HCT116 (cell line): ENCODE measurements at regions not wholly inside any gene's neighbourhood (a gene's known extent, or its start where the extent isn't known, plus 50 kb on each side); places are given as distances from the start of the nearest gene placed in this dataset.

Experiments
- ATAC-seq: fragments of 200-7000 bp; cut with Tn5 transposase; 2 replicates; pipeline ENCODE4 v1.9.1; 2020; ENCODE audit warnings: mild to moderate bottlenecking, moderate library complexity
- BruUV-seq: library from RNA; stranded (reverse); fragments of 400-500 nt; replicated peaks from 2 replicates; lab custom pipeline; 2021; lab: Mats Ljungman, UMichigan
- CTCF ChIA-PET: fragments of 300-600 bp; sonication (Branson Sonifier 250); formaldehyde crosslinking; loops from one replicate; lab custom pipeline; 2021; ENCODE audit warnings: antibody characterized with exemption; lab: Charles Lee
- POLR2A ChIA-PET: fragments of 300-600, 350-600 bp; sonication (Branson Sonifier 250); formaldehyde crosslinking; loops from one replicate; lab custom pipeline; 2021; ENCODE audit warnings: antibody characterized with exemption; lab: Charles Lee
- RAD21 ChIA-PET, 2 experiments: fragments of 300-600 bp; sonication (Branson Sonifier 250); formaldehyde crosslinking; loops; one replicate each; lab custom pipeline; 2023; ENCODE audit warnings: low total read pairs in 2 of 2; ENCODE audit not compliant: uncharacterized antibody in 2 of 2, unreplicated experiment in 2 of 2, low non-redundant PET in 1 of 2; lab: Charles Lee
- DNase-seq: peaks from one replicate; pipeline ENCODE4 v3.0.0-alpha.2; 2010; ENCODE audit warnings: low read depth, low spot score
- H2AFZ ChIP-seq: fragments of 200-600 bp; shearing (Covaris generic), sonication (generic); 2 replicates; pipeline ENCODE4 v1.6.1; 2017; ENCODE audit warnings: low read depth, mixed run types, mixed read lengths, antibody characterized with exemption, low read length; ENCODE audit not compliant: poor library complexity, severe bottlenecking
- H3K27ac ChIP-seq: 2 replicates; pipeline ENCODE4 v1.5.1; 2012; ENCODE audit warnings: low read depth, low read length
- H3K27me3 ChIP-seq: fragments of 200-600 bp; sonication (generic); 2 replicates; pipeline ENCODE4 v1.6.1; 2016; ENCODE audit warnings: mixed run types, low read length, mixed read lengths; ENCODE audit not compliant: insufficient read depth
- H3K36me3 ChIP-seq, 2 experiments: fragments of 200-500 bp in 1 of 2; fragments of 200-600 bp in 1 of 2; sonication (Bioruptor generic) in 1 of 2; sonication (generic) in 1 of 2; 2 replicates each; pipeline versions ENCODE4 v1.5.1 to v1.6.1; 2014 to 2016; ENCODE audit warnings: low read length in 2 of 2, inconsistent platforms in 1 of 2, mixed read lengths in 1 of 2, mixed run types in 1 of 2; ENCODE audit not compliant: insufficient read depth in 2 of 2, control insufficient read depth in 1 of 2
- H3K4me1 ChIP-seq, 2 experiments: fragments of 200-600 bp in 1 of 2; sonication (generic) in 1 of 2; 2 replicates each; pipeline versions ENCODE4 v1.5.1 to v1.6.1; 2012 to 2017; ENCODE audit warnings: low read length in 2 of 2, inconsistent platforms in 1 of 2, mild to moderate bottlenecking in 1 of 2, mixed read lengths in 1 of 2, mixed run types in 1 of 2, moderate library complexity in 1 of 2; ENCODE audit not compliant: insufficient read depth in 2 of 2, control insufficient read depth in 1 of 2
- H3K4me2 ChIP-seq: fragments of 200-600 bp; sonication (generic); 2 replicates; pipeline ENCODE4 v1.6.1; 2017; ENCODE audit warnings: mixed run types, low read length, mixed read lengths
- H3K4me3 ChIP-seq, 2 experiments: fragments of 200-600 bp in 1 of 2; sonication (generic) in 1 of 2; replicated peaks in 1 of 2; 2 replicates each; pipeline ENCODE4 v1.5.1; 2011 to 2016; ENCODE audit warnings: low read length in 2 of 2, control low read depth in 1 of 2, low read depth in 1 of 2, mild to moderate bottlenecking in 1 of 2, mixed read lengths in 1 of 2, mixed run types in 1 of 2
- H3K79me2 ChIP-seq: fragments of 200-600 bp; sonication (generic); 2 replicates; pipeline ENCODE4 v1.6.1; 2017; ENCODE audit warnings: mild to moderate bottlenecking, mixed run types, low read length, moderate library complexity, mixed read lengths; ENCODE audit not compliant: insufficient read depth
- H3K9ac ChIP-seq: fragments of 200-600 bp; sonication (generic); 2 replicates; pipeline ENCODE4 v1.6.1; 2016; ENCODE audit warnings: low read length, mixed read lengths
- H3K9me2 ChIP-seq: fragments of 200-600 bp; sonication (generic), shearing (Covaris generic); 2 replicates; pipeline ENCODE4 v1.6.1; 2017; ENCODE audit warnings: mixed run types, mild to moderate bottlenecking, moderate library complexity; ENCODE audit not compliant: insufficient read depth
- H3K9me3 ChIP-seq, 2 experiments: fragments of 200-500 bp in 1 of 2; fragments of 200-600 bp in 1 of 2; sonication (Bioruptor generic) in 1 of 2; sonication (generic) in 1 of 2; 2 replicates each; pipeline ENCODE4 v1.6.1; 2014 to 2017; ENCODE audit warnings: low read length in 2 of 2, mixed read lengths in 2 of 2, inconsistent platforms in 1 of 2, low read depth in 1 of 2, mild to moderate bottlenecking in 1 of 2, mixed run types in 1 of 2, moderate library complexity in 1 of 2; ENCODE audit not compliant: control insufficient read depth in 1 of 2, insufficient read depth in 1 of 2
- H4K20me1 ChIP-seq: fragments of 200-600 bp; sonication (generic), shearing (Covaris generic); 2 replicates; pipeline ENCODE4 v1.6.1; 2017; ENCODE audit warnings: mixed run types, mild to moderate bottlenecking, moderate library complexity; ENCODE audit not compliant: insufficient read depth
- EGR1 ChIP-seq: IDR thresholded peaks from 2 replicates; pipeline ENCODE4 v1.6.1; 2012; ENCODE audit warnings: low read depth
- EZH2 ChIP-seq: fragments of 200-600 bp; sonication (generic); IDR thresholded peaks from 2 replicates; pipeline ENCODE4 v1.6.1; 2017; ENCODE audit warnings: antibody characterized with exemption, mixed run types
- EZH2phosphoT487 ChIP-seq: fragments of 200-600 bp; IDR thresholded peaks from 2 replicates; pipeline ENCODE4 v1.6.1; 2018; ENCODE audit warnings: antibody characterized with exemption, borderline replicate concordance
- FOSL1 ChIP-seq: IDR thresholded peaks from 2 replicates; pipeline ENCODE4 v1.6.1; 2012; ENCODE audit warnings: low read depth
- JUND ChIP-seq: IDR thresholded peaks from 2 replicates; pipeline ENCODE4 v1.6.1; 2012
- POLR2A ChIP-seq: IDR thresholded peaks from 2 replicates; pipeline ENCODE4 v1.7.0; 2011; ENCODE audit warnings: borderline replicate concordance; ENCODE audit not compliant: insufficient read depth, insufficient read length; ENCODE audit errors: extremely low read depth
- SIN3A ChIP-seq: IDR thresholded peaks from 2 replicates; pipeline ENCODE4 v1.6.1; 2012; ENCODE audit warnings: low read depth
- SP1 ChIP-seq: IDR thresholded peaks from 2 replicates; pipeline ENCODE4 v1.6.1; 2012; ENCODE audit warnings: low read depth
- TCF7L2 ChIP-seq: IDR thresholded peaks from 2 replicates; pipeline ENCODE4 v1.7.0; 2011; ENCODE audit warnings: borderline replicate concordance, inconsistent platforms; ENCODE audit not compliant: insufficient read depth, insufficient read length; ENCODE audit errors: extremely low read depth
- YY1 ChIP-seq: IDR thresholded peaks from 2 replicates; pipeline ENCODE4 v1.6.1; 2011; ENCODE audit warnings: low read length, low read depth, moderate library complexity, mild to moderate bottlenecking; ENCODE audit not compliant: insufficient replicate concordance; ENCODE audit errors: extremely low read depth
- ZFX ChIP-seq: fragments of 450-650 bp; IDR thresholded peaks from 2 replicates; pipeline ENCODE4 v1.6.1; 2017
- intact Hi-C: fragments of 100-400 bp; cut with micrococcal nuclease; formaldehyde crosslinking; loops from 2 replicates; pipeline ENCODE4 v1.10.0; 2022
- TF ChIP-seq, protein P1 (sequence below): IDR thresholded peaks from 2 replicates; pipeline ENCODE4 v1.6.1; 2012
- TF ChIP-seq, protein P2 (sequence below): IDR thresholded peaks from 2 replicates; pipeline ENCODE4 v1.6.1; 2011; ENCODE audit warnings: mild to moderate bottlenecking, low read length, moderate library complexity; ENCODE audit not compliant: insufficient replicate concordance; ENCODE audit errors: extremely low read depth
- TF ChIP-seq, protein P3 (sequence below): IDR thresholded peaks from 2 replicates; pipeline ENCODE4 v1.6.1; 2012
- TF ChIP-seq, protein P4 (sequence below): IDR thresholded peaks from 2 replicates; pipeline ENCODE4 v1.6.1; 2012; ENCODE audit warnings: low read depth

DNA sequence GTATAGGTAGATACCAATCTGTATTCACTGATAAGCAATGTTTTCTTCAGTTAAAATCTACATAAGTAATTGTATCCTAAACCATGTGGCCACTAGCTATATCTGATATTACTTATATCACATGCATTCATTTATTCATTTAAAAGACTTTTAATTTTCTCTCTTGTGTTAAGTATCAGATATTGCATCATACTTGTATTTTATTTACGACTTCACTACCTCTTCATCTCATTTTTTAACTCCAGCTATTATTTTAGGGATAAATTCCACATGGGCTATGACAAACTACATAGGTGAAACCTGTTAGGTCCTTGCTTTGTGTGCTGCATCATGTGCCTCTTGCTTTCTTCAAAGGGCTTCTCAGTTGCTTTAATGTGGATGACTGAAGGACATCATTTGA lies 1018.3 kb downstream of the ZPLD1 start:
- Histone ChIP-seq H3K4me3 (no peak overlapping the region), H3K9ac (no peak overlapping the region), H3K27me3 (no peaks in the 10 kb centered on the region), H3K9me3 (no peaks in the 10 kb centered on the region), H2AFZ (no peak overlapping the region), H4K20me1 (no peaks in the 10 kb centered on the region), H3K9me2 (no peaks in the 10 kb centered on the region), H3K79me2 (no peaks in the 10 kb centered on the region), H3K4me2 (no peak overlapping the region), H3K4me1 (no peaks in the 10 kb centered on the region), H3K27ac (no peak overlapping the region), H3K36me3 (no peaks in the 10 kb centered on the region)
- BruUV-seq, result no TSS peak
- TF ChIP-seq EZH2 (no peak), YY1 (no peak), FOSL1 (no peak), EZH2phosphoT487 (no peak), EGR1 (no peak), JUND (no peak), POLR2A (no peak), TCF7L2 (no peak), ZFX (no peak), SP1 (no peak), SIN3A (no peak)
- TF ChIP-seq, protein P1, sequence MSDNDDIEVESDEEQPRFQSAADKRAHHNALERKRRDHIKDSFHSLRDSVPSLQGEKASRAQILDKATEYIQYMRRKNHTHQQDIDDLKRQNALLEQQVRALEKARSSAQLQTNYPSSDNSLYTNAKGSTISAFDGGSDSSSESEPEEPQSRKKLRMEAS, result no peak
- TF ChIP-seq, protein P2, sequence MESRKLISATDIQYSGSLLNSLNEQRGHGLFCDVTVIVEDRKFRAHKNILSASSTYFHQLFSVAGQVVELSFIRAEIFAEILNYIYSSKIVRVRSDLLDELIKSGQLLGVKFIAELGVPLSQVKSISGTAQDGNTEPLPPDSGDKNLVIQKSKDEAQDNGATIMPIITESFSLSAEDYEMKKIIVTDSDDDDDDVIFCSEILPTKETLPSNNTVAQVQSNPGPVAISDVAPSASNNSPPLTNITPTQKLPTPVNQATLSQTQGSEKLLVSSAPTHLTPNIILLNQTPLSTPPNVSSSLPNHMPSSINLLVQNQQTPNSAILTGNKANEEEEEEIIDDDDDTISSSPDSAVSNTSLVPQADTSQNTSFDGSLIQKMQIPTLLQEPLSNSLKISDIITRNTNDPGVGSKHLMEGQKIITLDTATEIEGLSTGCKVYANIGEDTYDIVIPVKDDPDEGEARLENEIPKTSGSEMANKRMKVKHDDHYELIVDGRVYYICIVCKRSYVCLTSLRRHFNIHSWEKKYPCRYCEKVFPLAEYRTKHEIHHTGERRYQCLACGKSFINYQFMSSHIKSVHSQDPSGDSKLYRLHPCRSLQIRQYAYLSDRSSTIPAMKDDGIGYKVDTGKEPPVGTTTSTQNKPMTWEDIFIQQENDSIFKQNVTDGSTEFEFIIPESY, result no peak
- TF ChIP-seq, protein P3, sequence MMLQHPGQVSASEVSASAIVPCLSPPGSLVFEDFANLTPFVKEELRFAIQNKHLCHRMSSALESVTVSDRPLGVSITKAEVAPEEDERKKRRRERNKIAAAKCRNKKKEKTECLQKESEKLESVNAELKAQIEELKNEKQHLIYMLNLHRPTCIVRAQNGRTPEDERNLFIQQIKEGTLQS, result no peak
- TF ChIP-seq, protein P4, sequence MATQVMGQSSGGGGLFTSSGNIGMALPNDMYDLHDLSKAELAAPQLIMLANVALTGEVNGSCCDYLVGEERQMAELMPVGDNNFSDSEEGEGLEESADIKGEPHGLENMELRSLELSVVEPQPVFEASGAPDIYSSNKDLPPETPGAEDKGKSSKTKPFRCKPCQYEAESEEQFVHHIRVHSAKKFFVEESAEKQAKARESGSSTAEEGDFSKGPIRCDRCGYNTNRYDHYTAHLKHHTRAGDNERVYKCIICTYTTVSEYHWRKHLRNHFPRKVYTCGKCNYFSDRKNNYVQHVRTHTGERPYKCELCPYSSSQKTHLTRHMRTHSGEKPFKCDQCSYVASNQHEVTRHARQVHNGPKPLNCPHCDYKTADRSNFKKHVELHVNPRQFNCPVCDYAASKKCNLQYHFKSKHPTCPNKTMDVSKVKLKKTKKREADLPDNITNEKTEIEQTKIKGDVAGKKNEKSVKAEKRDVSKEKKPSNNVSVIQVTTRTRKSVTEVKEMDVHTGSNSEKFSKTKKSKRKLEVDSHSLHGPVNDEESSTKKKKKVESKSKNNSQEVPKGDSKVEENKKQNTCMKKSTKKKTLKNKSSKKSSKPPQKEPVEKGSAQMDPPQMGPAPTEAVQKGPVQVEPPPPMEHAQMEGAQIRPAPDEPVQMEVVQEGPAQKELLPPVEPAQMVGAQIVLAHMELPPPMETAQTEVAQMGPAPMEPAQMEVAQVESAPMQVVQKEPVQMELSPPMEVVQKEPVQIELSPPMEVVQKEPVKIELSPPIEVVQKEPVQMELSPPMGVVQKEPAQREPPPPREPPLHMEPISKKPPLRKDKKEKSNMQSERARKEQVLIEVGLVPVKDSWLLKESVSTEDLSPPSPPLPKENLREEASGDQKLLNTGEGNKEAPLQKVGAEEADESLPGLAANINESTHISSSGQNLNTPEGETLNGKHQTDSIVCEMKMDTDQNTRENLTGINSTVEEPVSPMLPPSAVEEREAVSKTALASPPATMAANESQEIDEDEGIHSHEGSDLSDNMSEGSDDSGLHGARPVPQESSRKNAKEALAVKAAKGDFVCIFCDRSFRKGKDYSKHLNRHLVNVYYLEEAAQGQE, result no peak
- RAD21 ChIA-PET, result no interaction called here
- intact Hi-C loops, result no loop called here
- ATAC-seq (no peak), DNase-seq (no peak)
- CTCF ChIA-PET, result no interaction called here
- POLR2A ChIA-PET, result no interaction called here
